NK-92 treated with Interleukin-12 subunit alpha and Interleukin-12 subunit beta, amount 100 ng/mL, for 24 hours (cell line): ENCODE measurements at regions not wholly inside any gene's neighbourhood (a gene's known extent, or its start where the extent isn't known, plus 50 kb on each side); places are given as distances from the start of the nearest gene placed in this dataset.
"Not testable (repeated sequence)": the region's sequence is repeated elsewhere in the genome, so short reads cannot be mapped to it uniquely, and the experiment has no call there.

Source experiments
- DNase-seq: peaks from one replicate; lab custom pipeline; 2025; lab: John Stamatoyannopoulos, UW

- DNase-seq: no peak
Measured at GRCh38 chr1:94769551-94769950, 50.6 kb upstream of the SLC44A3 start.

GRCh38 chr1:94768036-94768435 lies 52.1 kb upstream of the SLC44A3 start:
- DNase-seq: no peak

- DNase-seq: no peak
Measured at GRCh38 chr1:94765958-94766357, 54.2 kb upstream of the SLC44A3 start.

- no peak for DNase-seq
Measured at GRCh38 chr1:94759188-94759587, 61.0 kb upstream of the SLC44A3 start.

GRCh38 chr1:94757931-94758330 lies 62.2 kb upstream of the SLC44A3 start:
- DNase-seq: no peak

- no peak for DNase-seq
Measured at GRCh38 chr1:94755675-94756074, 64.5 kb upstream of the SLC44A3 start.

GRCh38 chr1:94755016-94755415 lies 65.1 kb upstream of the SLC44A3 start:
- DNase-seq: not testable (repeated sequence)

GRCh38 chr1:94754570-94754969 lies 65.6 kb upstream of the SLC44A3 start:
- DNase-seq: no peak

GRCh38 chr1:94754095-94754494 lies 66.1 kb upstream of the SLC44A3 start:
- DNase-seq: no peak

GRCh38 chr1:94753171-94753972 lies 66.8 kb upstream of the SLC44A3 start:
- DNase-seq: no peak

- DNase-seq: not testable (repeated sequence)
Measured at GRCh38 chr1:94751483-94751882, 68.7 kb upstream of the SLC44A3 start.

GRCh38 chr1:94746635-94747525 lies 73.3 kb upstream of the SLC44A3 start:
- no peak for DNase-seq

GRCh38 chr1:94745742-94746141 lies 74.4 kb upstream of the SLC44A3 start:
- no peak for DNase-seq

- DNase-seq: no peak
Measured at GRCh38 chr1:94743862-94744261, 76.3 kb upstream of the SLC44A3 start.

- no peak for DNase-seq
Measured at GRCh38 chr1:94741996-94742395, 78.2 kb upstream of the SLC44A3 start.

- no peak for DNase-seq
Measured at GRCh38 chr1:94741510-94741909, 78.6 kb upstream of the SLC44A3 start.

- no peak for DNase-seq
Measured at GRCh38 chr1:94739521-94740061, 80.6 kb upstream of the SLC44A3 start.

- DNase-seq: no peak
Measured at GRCh38 chr1:94738371-94738770, 81.8 kb upstream of the SLC44A3 start.

- DNase-seq: no peak
Measured at GRCh38 chr1:94737124-94737998, 82.8 kb upstream of the SLC44A3 start.

GRCh38 chr1:94736549-94736948 lies 83.6 kb upstream of the SLC44A3 start:
- no peak for DNase-seq

- DNase-seq: no peak
Measured at GRCh38 chr1:94736073-94736472, 84.1 kb upstream of the SLC44A3 start.
